SK-N-MC (cell line): ENCODE measurements at regions not wholly inside any gene's neighbourhood (a gene's known extent, or its start where the extent isn't known, plus 50 kb on each side); places are given as distances from the start of the nearest gene placed in this dataset.

Experiments used
- EZH2 ChIP-seq: fragments of 200-600 bp; sonication (generic); IDR thresholded peaks from one replicate; pipeline ENCODE4 v1.6.1; 2017; ENCODE audit warnings: antibody characterized with exemption
- FOXP2 ChIP-seq: optimal IDR thresholded peaks from 2 replicates; pipeline ENCODE3; 2011; ENCODE audit warnings: mild to moderate bottlenecking, moderate library complexity; ENCODE audit not compliant: insufficient read depth; ENCODE audit errors: extremely low read length, control extremely low read depth
- POLR2AphosphoS5 ChIP-seq: IDR thresholded peaks from 2 replicates; pipeline ENCODE4 v1.6.1; 2012; ENCODE audit warnings: mild to moderate bottlenecking, low read depth, low read length, borderline replicate concordance

DNA sequence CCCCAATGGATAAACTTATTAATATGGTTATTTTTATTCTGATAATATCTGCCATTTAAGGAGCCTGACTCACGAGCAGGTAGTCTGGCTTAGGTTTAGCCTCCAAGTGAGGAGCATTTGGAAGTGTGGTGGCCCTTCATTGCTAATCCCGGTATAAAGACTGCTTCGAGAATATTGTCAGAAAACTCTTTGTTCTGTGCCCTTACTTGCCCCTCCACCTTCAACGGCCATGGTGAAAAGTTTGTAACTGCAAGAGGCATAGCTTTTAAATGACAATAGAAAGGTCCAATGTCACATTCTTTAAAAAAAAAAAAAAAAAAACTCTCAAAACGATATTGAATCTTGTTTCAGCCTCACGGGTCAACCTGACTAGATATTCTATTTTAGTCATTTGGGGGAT lies 157.4 kb upstream of the PROX1 start:
- TF ChIP-seq POLR2AphosphoS5: no peak
- no peak for TF ChIP-seq EZH2
- TF ChIP-seq FOXP2: no peak
